Heart left ventricle (tissue), 16 donors: ENCODE measurements at regions not wholly inside any gene's neighbourhood (a gene's known extent, or its start where the extent isn't known, plus 50 kb on each side); places are given as distances from the start of the nearest gene placed in this dataset.

Experiments
- ATAC-seq, 4 donors: fragments of 200-7000 bp; cut with Tn5 transposase; one replicate each; pipeline ENCODE4 v1.9.1; 2020 to 2022; ENCODE audit warnings: moderate library complexity in 4 of 4, mild to moderate bottlenecking in 3 of 4, moderate number of reproducible peaks in 1 of 4
- DNase-seq, 5 donors: peaks; one replicate each; pipeline ENCODE4 v3.0.0-alpha.2; 2020
- H3K27ac ChIP-seq, 12 donors: fragments of 200-600 bp; sonication (generic) in 4 of 12; one replicate each; pipeline versions ENCODE4 v1.5.0 to v1.8.0; 2016 to 2022; ENCODE audit warnings: mild to moderate bottlenecking in 2 of 12
- H3K27me3 ChIP-seq, 9 donors: fragments of 200-600 bp; sonication (generic) in 2 of 9; one replicate each; pipeline versions ENCODE4 v1.5.1 to v1.8.0; 2016 to 2022; ENCODE audit warnings: mild to moderate bottlenecking in 3 of 9
- H3K36me3 ChIP-seq, 9 donors: fragments of 200-600 bp; sonication (generic) in 2 of 9; one replicate each; pipeline versions ENCODE4 v1.5.0 to v1.8.0; 2018 to 2022; ENCODE audit warnings: mild to moderate bottlenecking in 2 of 9
- H3K4me1 ChIP-seq, 12 donors: fragments of 200-600 bp; sonication (generic) in 4 of 12; one replicate each; pipeline versions ENCODE4 v1.5.0 to v1.8.0; 2016 to 2022; ENCODE audit warnings: mild to moderate bottlenecking in 3 of 12
- H3K4me3 ChIP-seq, 12 donors: fragments of 200-600 bp; sonication (generic) in 4 of 12; one replicate each; pipeline versions ENCODE4 v1.5.0 to v1.8.0; 2017 to 2022; ENCODE audit warnings: mild to moderate bottlenecking in 9 of 12, moderate library complexity in 4 of 12
- H3K9me3 ChIP-seq, 12 donors: fragments of 200-600 bp; sonication (generic) in 4 of 12; one replicate each; pipeline versions ENCODE4 v1.5.0 to v1.8.0; 2016 to 2022; ENCODE audit warnings: mild to moderate bottlenecking in 1 of 12
- POLR2A ChIP-seq, 2 donors: fragments of 450-650 bp; IDR thresholded peaks; one replicate each; pipeline ENCODE4 v1.6.1; 2017; ENCODE audit warnings: antibody characterized with exemption in 2 of 2, mild to moderate bottlenecking in 2 of 2, moderate library complexity in 2 of 2
- WGBS, 4 donors: extraction: QIAGEN DNeasy Blood & Tissue Kit in 2 of 4; methylation state at CpG; one replicate each; pipeline versions ENCODE4 v1.1.5 to v1.1.7; 2013 to 2018; 5-methylcytosine and 5-hydroxymethylcytosine counted together
- intact Hi-C, 10 donors: fragments of 100-400 bp; cut with DNase I; formaldehyde crosslinking; loops; one replicate each; pipeline versions ENCODE4 v1.11.1 to v1.14.2; 2022
- TF ChIP-seq, protein P1 (sequence below), 12 donors: fragments of 200-600 bp; sonication (generic) in 4 of 12; IDR thresholded peaks; one replicate each; pipeline versions ENCODE4 v1.5.0 to v1.8.0; 2018 to 2022; ENCODE audit warnings: antibody characterized with exemption in 12 of 12, mild to moderate bottlenecking in 5 of 12
- donor health status: ischemic (EF 13 %, LVEDD 7.1; RV severe dilation, severe dysfunction).
- donor health status: healthy with polysubstance abuse.
- donor health status: DM: no; HTN: yes; CAD: no.
- donor health status: DM: no; HTN: no; CAD: no.
- donor health status: ischemic (EF 25% LVEDD 6.9; RV normal size, moderate dysfunction).
- donor health status: ischemic (EF 25% LVEDD 5.7; RV mildly dilated, moderate dysfunction).
- donor health status: healthy.
- donor health status: DM: yes; HTN: yes; CAD: no.
- donor health status: ischemic (EF 35%, LVEDD 5.7; RV mildly dilated, moderate dysfunction).
- donor health status: nonischemic (EF 11% LVEDD 7.7; RV severe dilation, severe dysfunction).
- donor health status: DM: yes; HTN: yes; CAD: no.
- donor health status: PGD.
- donor health status: ischemic (EF 29% LVEDD 5.4; RV normal size, mild dysfunction).
- donor health status: nonischemic (EF 23%, LVEDD 6.1; RV moderate dilation, normal function).

DNA sequence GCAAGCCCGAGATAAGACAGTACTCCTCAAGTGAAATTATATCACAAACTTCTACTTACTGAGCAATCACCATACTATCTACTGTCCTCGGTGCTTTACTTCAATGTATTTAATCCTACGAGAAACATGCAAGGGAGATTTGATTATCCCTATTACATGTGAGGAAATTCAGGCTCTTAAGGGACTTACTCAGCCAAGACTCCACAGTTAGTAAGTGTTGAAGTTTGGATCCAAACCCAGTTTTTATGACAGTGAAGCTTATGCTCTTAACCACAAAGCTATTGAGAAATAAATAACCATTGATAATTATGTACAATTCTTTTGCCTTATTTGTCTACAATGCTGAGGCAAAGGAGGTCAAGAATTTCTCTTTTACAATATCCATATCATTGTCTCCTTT is 672.9 kb upstream of the ACVR2A start:
- Histone ChIP-seq H3K27me3 (no peaks in the 10 kb centered on the region), H3K4me3 (no peak overlapping the region), H3K36me3 (no peaks in the 10 kb centered on the region), H3K4me1 (no peaks in the 10 kb centered on the region), H3K27ac (no peak overlapping the region), H3K9me3 (no peaks in the 10 kb centered on the region)
- 52 to 64% (median 54%) methylated on average over 3 of the region's 3 CpGs for WGBS, 4 donors
- no peak for ATAC-seq
- no peak for DNase-seq
- no peak for TF ChIP-seq POLR2A (IDR thresholded peaks at IDR 0.05)
- TF ChIP-seq, protein P1, sequence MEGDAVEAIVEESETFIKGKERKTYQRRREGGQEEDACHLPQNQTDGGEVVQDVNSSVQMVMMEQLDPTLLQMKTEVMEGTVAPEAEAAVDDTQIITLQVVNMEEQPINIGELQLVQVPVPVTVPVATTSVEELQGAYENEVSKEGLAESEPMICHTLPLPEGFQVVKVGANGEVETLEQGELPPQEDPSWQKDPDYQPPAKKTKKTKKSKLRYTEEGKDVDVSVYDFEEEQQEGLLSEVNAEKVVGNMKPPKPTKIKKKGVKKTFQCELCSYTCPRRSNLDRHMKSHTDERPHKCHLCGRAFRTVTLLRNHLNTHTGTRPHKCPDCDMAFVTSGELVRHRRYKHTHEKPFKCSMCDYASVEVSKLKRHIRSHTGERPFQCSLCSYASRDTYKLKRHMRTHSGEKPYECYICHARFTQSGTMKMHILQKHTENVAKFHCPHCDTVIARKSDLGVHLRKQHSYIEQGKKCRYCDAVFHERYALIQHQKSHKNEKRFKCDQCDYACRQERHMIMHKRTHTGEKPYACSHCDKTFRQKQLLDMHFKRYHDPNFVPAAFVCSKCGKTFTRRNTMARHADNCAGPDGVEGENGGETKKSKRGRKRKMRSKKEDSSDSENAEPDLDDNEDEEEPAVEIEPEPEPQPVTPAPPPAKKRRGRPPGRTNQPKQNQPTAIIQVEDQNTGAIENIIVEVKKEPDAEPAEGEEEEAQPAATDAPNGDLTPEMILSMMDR (IDR thresholded peaks at IDR 0.05), result no peak
- intact Hi-C loops, result no loop called here

DNA sequence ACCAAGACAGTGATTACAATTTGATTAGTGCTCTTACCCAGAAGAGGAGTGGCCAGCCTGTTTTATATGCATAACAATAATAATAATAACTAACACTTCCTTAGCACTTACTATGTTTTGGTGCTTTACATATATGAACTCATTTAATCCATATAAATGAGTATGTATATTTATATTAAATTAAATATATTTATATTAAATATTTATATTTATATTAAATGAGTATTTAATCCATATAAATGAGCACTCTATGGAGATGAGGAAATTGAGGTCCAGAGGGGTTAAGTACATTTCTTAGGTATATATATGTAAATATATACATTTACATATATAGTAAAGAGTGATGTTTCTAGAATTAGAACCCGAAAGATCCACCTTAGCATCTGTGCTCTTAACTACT is 673.9 kb upstream of the ACVR2A start:
- DNase-seq (no peak), ATAC-seq (no peak)
- no peaks in the 10 kb centered on the region for H3K27me3 ChIP-seq
- intact Hi-C loops, result no loop called here
- no peak overlapping the region for H3K27ac ChIP-seq
- 94 to 96% (median 95%) methylated on average over 1 of the region's 1 CpG for WGBS, 4 donors
- no peaks in the 10 kb centered on the region for H3K36me3 ChIP-seq
- H3K9me3 ChIP-seq, result no peaks in the 10 kb centered on the region
- no peak overlapping the region for H3K4me3 ChIP-seq
- no peaks in the 10 kb centered on the region for H3K4me1 ChIP-seq
- TF ChIP-seq, protein P1 (IDR thresholded peaks at IDR 0.05), result no peak
- TF ChIP-seq POLR2A (IDR thresholded peaks at IDR 0.05), result no peak

DNA sequence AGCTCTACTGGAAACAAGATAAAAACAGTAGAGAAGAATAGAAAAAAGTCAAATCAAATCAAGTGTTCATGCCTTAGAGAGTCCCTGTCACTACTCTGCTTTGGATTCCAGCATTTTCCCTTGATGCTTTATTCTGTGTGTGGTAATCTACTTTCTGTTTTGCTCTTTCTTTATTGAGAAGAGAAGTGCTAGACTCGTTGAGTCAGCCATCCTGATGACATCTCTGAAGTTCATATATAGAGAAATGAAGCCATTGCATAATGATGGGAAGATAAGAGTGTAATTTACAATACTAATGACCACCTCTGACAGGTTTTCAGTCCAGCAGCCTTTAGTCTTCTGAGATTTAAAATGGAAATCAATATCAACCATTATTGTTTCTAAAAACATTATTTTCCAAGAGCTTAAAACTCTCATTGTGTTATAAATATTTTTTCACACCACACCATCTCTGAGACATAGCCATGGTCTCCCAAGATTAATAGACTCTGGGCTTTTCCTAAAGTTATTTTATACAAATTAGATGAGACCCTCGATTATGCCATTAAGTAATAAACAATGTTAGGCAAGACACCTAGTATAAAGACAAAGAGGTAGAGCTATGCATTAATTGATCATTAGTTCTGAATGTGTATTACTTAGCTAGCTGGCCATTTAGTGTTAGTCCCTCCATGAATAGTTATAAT is 679.0 kb upstream of the ACVR2A start:
- ATAC-seq (no peak), DNase-seq (no peak)
- H3K9me3 ChIP-seq, result no peaks in the 10 kb centered on the region
- H3K27ac ChIP-seq, result no peak overlapping the region
- TF ChIP-seq POLR2A (IDR thresholded peaks at IDR 0.05), result no peak
- TF ChIP-seq, protein P1 (IDR thresholded peaks at IDR 0.05), result no peak
- intact Hi-C loops, result no loop called here
- H3K27me3 ChIP-seq, result no peaks in the 10 kb centered on the region
- 38 to 50% (median 43%) methylated on average over 2 of the region's 2 CpGs for WGBS, 4 donors
- no peaks in the 10 kb centered on the region for H3K36me3 ChIP-seq
- H3K4me3 ChIP-seq, result no peak overlapping the region
- no peaks in the 10 kb centered on the region for H3K4me1 ChIP-seq

DNA sequence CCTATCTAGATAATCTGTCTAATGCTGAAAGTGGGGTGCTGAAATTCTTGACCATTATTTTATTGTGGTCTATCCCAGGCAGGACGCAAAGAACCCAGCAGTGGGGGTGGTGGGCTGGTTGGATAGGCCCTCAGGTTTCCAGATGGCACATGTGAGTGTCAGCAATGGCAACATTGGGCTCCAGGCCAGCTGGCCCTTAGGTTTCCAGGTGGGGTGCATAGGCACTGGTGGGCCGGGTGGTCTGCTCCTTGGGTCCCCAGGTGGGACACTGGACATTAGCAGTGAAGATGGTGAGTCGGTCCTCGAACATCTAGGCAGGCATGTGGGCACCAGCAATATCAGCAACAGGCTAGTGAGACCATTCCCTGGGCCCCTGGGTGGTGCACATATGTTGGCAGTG is 680.3 kb upstream of the ACVR2A start:
- Histone ChIP-seq H3K27me3 (no peaks in the 10 kb centered on the region), H3K4me1 (no peaks in the 10 kb centered on the region), H3K27ac (no peak overlapping the region), H3K4me3 (no peak overlapping the region), H3K9me3 (no peaks in the 10 kb centered on the region), H3K36me3 (no peaks in the 10 kb centered on the region)
- WGBS, 4 donors, result 85 to 92% (median 89%) methylated on average over 4 of the region's 4 CpGs
- DNase-seq (no peak), ATAC-seq (no peak)
- TF ChIP-seq, protein P1 (IDR thresholded peaks at IDR 0.05), result no peak
- no peak for TF ChIP-seq POLR2A (IDR thresholded peaks at IDR 0.05)
- intact Hi-C loops, result no loop called here
